Adrenal gland (tissue), 5 donors: ENCODE measurements at regions not wholly inside any gene's neighbourhood (a gene's known extent, or its start where the extent isn't known, plus 50 kb on each side); places are given as distances from the start of the nearest gene placed in this dataset.

Source experiments
- CTCF ChIP-seq, 6 experiments: fragments of 450-650 bp in 4 of 6; fragments of 200-600 bp in 2 of 6; sonication (generic) in 1 of 6; IDR thresholded peaks; 1 replicate in 5 of 6; 2 replicates in 1 of 6; pipeline versions ENCODE4 v1.5.1 to v1.8.0; 2016 to 2021; ENCODE audit warnings: antibody characterized with exemption in 6 of 6, mild to moderate bottlenecking in 2 of 6, moderate library complexity in 1 of 6
- POLR2A ChIP-seq, 2 donors: fragments of 450-650 bp; IDR thresholded peaks; one replicate each; pipeline ENCODE4 v1.6.1; 2017; ENCODE audit warnings: antibody characterized with exemption in 2 of 2, mild to moderate bottlenecking in 2 of 2, moderate library complexity in 1 of 2
- donor health status: DM: no; HTN: no; CAD: no.

GRCh38 chr4:41466249-41466648 is 71.7 kb upstream of the LIMCH1 start:
- TF ChIP-seq CTCF (IDR thresholded peaks at IDR 0.05) (no peak), POLR2A (IDR thresholded peaks at IDR 0.05) (no peak)
